A673 (cell line): ENCODE measurements at regions not wholly inside any gene's neighbourhood (a gene's known extent, or its start where the extent isn't known, plus 50 kb on each side); places are given as distances from the start of the nearest gene placed in this dataset.
"Not testable (repeated sequence)": the region's sequence is repeated elsewhere in the genome, so short reads cannot be mapped to it uniquely, and the experiment has no call there.

Experiments
- CTCF ChIP-seq: fragments of 300-800, 200-600 bp; sonication (generic); conservative IDR thresholded peaks from 2 replicates; pipeline ENCODE4 v1.5.1; 2017; ENCODE audit warnings: low read depth, mild to moderate bottlenecking, antibody characterized with exemption, low read length, moderate library complexity, mixed read lengths
- EZH2 ChIP-seq: fragments of 200-600 bp; sonication (generic); IDR thresholded peaks from 2 replicates; pipeline ENCODE4 v1.6.1; 2017; ENCODE audit warnings: borderline replicate concordance, low read depth, mild to moderate bottlenecking, mixed read lengths, antibody characterized with exemption, low read length; ENCODE audit not compliant: poor library complexity, severe bottlenecking

GRCh38 chr4:150015910-150016309 lies 62.3 kb upstream of the DCLK2 start:
- TF ChIP-seq CTCF, EZH2: not testable (repeated sequence)
